GM19023 (cell line): ENCODE measurements at regions not wholly inside any gene's neighbourhood (a gene's known extent, or its start where the extent isn't known, plus 50 kb on each side); places are given as distances from the start of the nearest gene placed in this dataset.

ENCODE experiments used
- ATAC-seq: cut with Tn5 transposase; IDR thresholded peaks from one replicate; pipeline ENCODE4 v1.9.1; 2021; ENCODE audit warnings: mild to moderate bottlenecking, moderate library complexity; ENCODE audit not compliant: unreplicated experiment

DNA sequence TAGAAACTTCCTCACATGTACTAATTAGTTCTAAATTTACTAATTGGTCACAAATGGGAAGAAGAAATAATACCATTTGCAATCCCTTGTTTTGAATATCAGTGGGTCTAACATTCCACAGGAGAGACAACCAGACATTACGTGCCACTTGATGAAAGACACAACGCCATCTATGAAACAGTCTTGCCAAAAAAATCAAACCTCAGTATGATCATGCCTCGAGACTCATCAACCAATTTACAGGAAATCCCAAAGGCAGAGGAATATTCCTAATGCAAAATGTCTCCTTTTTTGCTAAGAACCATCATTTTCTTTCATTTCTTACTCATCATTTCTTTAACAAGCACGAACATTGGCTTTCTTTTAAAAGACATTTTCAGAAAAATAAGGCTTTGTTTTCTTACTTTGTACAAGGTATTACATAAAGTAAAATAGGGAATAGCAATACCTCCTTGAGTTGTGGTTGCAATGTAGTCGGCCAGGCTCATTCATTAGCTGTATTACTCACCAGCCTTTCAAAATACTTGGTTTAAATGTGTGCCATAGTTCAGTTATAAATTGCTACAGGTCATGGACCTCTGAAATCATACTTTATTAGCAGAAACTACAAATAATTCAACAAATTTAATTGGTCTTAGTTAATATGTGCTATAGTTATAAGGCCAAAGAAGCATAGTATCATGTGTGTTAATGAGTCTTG lies 436.2 kb upstream of the FLRT2 start:
- ATAC-seq: no peak

DNA sequence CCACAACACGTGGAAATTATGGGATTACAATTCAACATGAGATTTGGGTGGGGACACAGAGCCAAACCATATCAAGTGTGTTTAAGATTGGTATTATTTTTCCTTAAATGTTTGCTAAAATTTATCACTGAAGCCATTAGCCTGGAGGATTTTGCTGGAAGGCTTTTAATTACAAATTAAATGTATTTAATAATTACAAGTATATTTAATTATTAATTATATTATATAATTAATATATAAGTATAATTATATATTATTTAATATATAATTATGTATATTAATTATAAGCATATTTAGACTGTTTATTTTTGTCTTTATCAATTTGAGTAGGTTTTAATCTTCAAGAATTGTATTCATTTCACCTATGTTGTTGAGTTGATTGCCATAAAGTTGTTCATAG lies 427.4 kb upstream of the FLRT2 start:
- ATAC-seq: no peak

DNA sequence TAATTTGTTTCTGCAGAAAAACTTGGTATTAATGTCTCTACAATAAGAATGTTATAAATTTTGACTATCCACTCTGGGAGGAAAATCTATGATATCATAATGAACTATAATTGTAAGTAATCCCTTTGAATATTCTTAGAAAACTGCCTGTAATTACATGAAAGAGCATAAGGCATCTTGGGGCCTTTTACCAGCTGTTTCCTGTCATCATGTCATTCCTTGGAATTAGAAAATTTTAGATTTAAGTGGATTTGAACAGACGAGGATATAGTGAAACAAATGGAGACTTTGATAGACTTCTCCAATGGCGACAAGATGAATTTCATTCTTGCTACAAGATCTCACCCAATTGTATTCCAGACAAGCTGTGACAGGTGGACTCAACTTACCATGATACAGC lies 423.4 kb upstream of the FLRT2 start:
- no peak for ATAC-seq

DNA sequence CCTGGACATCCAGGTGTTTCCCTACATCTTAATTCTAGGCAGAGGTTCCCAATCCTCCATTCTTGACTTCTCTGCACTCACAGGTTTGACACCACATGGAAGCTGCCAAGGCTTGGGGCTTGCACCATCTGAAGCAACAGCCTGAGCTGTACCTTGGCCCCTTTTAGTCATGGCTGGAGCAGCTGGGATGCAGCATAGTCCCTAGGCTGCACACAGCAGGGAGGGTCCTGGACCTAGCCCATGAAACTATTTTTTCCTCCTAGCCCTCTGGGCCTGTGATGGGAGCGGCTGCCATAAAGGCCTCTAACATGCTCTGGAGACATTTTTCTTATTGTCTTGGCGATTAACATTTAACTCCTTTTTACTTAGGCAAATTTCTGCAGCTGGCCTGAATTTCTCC lies 417.2 kb upstream of the FLRT2 start:
- ATAC-seq: no peak

DNA sequence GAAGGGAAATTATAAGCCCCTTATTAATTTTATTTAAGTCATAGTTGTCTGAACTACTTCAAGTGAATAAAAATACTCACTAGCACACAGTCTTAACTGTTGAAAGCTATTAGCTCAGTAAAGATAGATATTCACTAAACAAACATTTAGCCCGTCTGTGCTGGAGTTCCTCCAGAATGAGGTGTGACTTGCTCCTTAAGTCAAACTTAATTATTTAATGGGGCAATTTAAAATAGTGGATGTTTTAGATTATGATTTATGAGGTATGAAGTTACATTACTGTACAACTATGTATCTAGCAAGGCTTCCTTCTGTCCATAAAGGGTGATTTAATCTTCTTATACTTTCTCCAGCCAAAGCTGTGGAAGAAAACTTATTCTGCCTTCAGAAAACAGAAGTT lies 414.0 kb upstream of the FLRT2 start:
- no peak for ATAC-seq

DNA sequence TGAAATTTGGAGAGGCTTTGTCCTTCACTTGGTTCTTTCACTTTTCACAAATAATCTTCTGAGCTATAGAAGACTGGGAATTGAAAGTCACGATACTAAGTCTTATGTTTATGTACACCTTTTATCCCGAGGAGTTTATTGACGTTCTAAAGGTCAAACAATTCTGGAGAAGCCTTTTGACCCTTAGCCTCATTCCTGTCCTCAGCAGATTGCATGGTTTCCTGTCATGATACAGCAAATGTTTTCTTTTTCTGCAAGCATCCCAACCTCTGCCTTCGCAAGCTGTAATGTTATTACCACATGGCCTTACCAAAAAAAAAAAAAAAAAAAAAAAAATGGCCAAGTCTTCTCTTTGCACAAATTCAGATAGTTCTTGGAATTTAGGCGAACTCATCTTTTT lies 411.7 kb upstream of the FLRT2 start:
- no peak for ATAC-seq

DNA sequence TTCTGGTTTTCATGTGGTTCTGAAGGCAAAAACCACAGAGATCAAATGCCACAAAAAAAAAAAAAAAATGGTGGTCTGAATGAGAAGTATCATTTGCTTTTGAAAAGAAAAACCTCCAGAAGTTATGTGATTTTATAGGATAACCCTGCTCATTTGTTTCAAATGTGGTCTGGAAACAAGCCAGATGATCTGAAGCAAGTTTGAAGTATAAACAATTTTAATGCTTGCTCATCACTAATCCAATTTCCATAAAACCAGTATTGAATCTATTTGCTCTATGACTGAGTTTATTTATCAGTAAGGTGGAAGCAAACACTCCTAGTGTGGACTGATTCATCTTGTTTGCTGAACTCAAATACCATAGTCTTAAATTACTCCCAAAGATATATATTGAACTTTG lies 407.3 kb upstream of the FLRT2 start:
- ATAC-seq: no peak

DNA sequence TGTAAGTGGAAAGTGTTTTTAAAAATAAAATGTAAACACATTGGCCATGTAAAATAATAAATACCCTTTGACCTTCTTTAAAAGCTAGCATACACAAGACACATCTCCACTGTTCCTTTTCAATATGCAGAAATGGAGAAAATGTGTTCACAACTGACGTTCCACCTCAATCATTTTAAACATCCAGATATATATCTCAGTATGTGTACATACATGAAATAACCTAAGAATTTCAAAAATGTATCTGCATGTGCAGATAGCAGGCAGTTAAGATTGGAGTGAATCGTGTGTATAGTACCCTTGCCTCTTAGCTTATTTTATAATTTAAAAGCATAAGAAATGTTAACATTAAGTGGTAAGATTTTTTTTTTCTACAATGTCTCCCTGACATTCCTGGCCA lies 406.2 kb upstream of the FLRT2 start:
- ATAC-seq: no peak

DNA sequence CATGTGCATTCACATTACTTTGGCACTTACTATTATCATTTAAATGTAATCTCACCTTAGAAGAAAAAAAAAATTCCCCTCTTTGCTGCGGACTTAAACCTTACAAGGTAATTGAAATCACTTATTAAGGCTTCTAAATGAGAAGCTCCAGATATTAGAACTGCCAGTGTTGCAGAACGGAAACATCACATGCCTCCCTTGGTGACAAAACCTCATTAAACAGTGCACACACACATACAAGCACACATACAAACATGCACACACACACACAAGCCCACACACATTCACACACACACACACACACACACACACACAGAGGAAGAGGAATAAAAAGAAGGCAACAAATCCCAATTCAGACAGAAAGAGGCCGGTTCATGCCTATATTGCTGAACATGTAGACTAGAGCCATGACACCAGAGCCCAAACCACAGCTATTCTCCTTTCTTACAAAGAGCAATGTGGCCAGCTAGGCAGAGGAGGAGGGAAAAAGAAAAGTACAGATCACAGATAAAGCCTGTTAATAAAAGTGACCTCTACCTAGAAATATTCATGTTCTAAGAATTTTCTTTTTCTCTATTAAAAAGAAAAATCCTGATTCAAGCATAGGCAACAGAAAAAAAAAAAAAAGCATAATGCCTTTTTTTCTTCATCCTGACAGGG lies 405.2 kb upstream of the FLRT2 start:
- no peak for ATAC-seq

DNA sequence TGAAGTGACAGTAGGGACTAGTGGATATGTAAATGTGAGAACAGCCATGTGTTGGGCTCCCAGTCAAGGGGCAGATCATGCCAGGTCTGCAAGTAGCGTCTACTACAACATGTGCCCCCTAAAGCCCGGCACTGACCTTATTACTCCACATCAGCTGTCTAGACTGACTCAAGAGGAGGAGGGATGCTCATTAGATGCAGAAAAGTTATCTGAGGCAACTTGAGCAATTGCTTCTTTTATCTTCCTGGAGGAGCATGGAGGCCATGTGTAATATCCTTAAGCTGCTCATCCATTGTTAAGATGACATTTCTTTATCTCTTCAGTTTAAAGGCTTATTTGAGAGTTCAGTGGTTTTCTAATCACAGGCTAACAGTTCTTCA lies 404.7 kb upstream of the FLRT2 start:
- ATAC-seq: no peak

DNA sequence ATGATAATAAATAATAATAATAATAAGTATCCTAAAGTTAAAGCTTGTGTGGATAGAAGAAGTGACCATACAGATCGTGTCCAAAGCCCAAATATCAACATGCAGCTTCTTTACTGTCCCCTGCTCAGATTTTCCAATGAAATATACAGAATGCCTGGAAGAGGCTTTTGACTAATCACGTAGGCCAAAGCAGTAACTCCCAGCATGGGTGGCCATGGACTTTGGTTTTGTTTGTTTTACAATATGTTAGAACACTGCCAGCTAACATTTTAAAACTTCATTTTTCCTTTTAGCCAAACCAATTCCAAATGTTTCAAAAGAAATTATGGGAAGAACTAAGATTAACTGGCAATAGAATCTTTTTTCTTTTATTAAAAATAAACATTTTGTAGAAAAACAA lies 400.0 kb upstream of the FLRT2 start:
- no peak for ATAC-seq

DNA sequence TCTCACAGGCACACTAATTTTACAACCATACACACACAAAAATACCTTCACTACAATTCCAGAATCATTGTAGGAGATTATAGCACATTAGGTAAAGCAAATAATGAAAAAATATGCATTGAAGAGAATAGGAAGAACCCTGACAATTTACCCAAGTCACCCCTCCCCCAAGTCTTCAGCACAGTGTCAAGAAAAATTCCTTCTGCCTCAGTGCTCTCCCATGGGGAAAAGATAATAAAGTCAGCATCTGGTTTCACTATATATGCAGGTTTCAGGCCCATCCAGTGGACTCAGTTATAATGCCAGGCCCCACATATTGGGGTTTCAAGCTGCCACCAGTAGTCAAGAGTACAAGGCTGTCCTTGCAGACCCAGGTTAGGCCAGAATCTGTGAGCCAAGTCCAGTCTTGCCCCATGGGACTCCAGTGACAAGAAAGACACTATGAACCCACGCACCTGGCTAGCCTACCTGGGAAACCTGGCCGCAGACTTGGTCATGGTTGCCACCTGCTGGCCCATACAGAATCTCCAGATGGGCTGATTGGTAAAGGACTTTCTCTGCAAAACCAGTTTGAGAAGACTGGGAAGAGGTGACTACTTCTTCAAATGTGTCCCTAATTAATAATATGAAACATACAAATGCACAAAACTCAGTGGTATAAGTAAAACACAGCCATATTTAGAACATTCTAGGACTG lies 398.6 kb upstream of the FLRT2 start:
- ATAC-seq: no peak

DNA sequence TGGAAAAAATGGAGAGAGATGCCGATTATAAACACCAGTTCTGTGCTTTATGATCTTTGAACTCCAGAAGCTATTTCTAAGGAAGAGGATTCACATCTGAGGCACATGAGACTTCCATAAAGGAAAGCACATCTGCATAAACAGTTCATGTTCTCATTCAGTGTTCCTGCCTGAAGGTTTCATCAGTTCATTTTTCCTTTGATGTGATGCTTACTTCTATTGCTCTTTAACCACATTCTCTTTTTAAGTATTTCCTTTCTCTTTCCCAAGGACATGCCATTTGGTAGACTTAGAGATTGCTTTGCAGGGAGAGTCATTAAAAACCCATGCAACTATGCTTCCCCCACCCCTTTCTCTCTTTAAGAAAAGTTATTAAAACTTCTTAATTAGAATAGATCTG lies 387.0 kb upstream of the FLRT2 start:
- ATAC-seq: no peak

DNA sequence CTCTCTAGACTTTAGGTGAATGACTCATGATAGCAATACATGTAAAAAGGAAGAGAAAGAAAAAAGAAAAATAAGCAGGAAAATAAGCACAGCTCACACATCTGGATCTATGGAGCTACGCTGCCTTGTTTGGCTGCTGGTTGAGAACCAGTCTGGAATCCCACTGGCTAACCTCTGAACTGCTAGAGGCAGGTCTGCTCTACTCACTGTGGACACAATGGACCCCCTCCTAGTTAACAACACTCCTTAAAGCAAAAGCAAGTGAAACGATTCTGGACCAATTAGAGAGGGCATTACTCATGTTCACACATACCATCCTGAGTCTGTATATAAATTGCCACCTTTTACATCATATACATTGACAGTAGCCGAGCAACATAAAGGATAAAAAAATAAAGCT lies 383.2 kb upstream of the FLRT2 start:
- ATAC-seq: no peak

DNA sequence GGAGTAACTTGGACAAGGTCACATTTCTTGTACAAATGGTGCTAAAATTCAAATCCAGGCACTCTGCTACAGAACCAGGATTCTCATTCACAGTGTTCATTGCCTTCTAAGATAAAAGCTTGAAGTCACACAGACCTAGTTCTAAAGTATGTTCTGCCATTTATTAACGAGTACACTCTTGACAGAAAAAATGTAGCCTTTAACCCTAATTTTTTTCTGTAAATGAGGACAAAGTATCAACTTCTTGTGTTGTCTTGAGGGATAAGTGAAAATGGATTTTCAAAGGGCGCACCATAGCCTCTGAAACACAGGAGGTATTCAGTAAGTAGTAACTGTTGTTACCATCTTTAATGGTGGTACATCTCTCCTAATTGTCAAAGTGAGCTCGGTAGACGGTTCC lies 379.8 kb upstream of the FLRT2 start:
- no peak for ATAC-seq

DNA sequence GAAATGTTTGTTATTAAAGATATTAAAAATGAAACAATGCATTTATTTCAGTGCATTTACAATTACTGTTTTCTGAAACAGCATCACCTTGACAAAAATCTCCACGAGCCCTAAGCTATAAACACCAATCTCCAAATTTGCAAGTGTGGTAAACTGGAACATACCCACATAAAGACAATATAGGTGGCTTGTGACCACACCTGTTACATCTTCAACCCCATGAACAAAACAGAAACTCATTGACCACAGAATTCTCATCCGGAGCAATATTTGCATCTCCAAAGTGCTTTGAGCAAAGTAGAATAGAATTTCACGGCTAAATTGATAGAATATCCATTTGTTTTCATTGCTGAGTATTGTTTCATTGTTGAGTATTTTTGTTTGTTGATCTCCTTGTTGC lies 375.2 kb upstream of the FLRT2 start:
- ATAC-seq: no peak

DNA sequence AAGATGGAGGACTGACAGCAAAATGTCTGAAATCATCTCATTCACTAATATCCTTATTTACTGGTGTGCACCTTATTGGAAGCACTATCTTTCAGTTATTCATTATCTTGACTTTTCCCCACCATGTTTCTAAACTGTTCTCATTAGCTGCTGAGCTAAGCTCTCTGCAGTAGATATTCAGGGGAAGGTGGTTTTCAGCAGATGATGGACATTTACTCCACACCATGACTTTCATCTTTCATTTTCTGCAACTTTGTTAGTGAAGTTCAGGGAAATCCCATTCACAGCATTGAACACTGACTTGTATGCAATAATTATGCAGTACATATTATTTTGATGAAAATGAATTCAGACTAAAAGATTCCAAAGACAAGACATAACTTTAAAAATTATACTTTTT lies 373.6 kb upstream of the FLRT2 start:
- no peak for ATAC-seq

DNA sequence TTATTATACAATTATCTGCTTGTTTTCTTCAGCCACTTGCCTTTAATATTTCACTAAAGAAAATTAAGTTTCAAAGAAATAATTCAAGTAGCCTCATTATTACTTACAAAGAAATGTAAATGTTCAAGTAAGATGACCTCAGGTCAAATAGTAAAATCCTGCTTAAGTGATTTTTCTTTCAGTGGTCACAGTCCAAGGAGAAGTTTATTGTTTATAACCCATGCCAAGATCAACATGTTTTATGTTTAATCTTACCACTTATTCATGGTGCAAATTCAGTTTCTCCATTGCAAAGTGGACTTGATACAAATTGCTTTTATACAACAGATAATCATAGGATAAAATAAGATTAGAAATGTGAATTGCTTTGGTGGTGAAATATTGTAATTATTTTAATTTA lies 370.2 kb upstream of the FLRT2 start:
- ATAC-seq: no peak

DNA sequence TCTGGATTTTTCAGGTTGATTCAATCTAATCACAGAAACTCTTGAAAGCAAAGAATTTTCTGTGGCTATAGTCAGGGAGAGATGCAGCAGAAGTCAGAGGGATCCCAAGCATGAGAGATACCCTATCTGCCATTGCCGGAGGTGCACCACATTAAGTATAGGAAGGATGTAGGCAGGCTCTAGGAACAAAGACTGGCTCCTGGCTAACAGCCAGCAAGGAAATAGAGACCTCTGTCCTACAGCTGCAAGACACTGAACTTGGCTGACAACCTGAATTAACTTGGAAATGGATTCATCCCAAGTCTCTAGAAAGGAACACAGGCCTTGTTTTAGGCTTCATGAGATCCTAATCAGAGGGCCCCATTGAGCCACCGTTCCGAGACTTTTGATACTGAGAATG lies 364.9 kb upstream of the FLRT2 start:
- ATAC-seq: no peak

DNA sequence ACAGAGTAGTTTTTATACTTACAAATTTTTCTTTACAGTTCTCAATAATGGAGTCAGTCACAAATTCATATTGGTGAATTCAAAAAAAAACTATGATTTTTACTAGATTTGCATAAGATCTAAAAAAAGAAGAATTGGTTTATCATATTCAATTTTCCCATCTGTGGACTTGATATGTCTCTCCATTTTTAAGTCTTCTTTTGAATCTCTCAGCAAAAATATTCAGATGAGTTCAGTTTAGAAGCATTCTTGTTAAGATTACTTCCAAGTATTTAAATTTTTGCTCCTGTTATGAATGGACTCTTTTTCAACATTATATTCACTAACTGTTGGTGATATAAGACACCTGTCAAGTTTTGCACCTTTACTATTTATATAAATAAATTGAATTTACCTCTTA lies 360.6 kb upstream of the FLRT2 start:
- no peak for ATAC-seq

DNA sequence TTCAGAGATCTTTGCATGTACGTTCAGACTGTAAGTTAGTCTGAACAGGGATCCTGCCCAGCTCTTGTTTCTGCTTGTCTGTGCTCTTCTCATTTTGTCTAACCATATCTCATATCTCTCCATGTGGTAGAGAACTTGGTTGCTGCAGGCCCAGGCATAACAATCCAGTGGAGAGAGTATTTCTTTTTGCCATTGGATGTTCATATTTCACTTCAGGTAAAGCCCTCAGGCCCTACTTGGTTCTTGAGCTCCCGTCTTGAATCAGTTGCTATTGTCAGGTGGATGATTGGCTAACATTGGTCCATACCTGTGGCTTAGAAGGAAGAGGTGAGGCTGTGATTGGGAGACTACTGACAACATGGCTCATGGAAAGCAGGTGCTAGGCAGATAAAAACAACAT lies 357.7 kb upstream of the FLRT2 start:
- ATAC-seq: no peak

DNA sequence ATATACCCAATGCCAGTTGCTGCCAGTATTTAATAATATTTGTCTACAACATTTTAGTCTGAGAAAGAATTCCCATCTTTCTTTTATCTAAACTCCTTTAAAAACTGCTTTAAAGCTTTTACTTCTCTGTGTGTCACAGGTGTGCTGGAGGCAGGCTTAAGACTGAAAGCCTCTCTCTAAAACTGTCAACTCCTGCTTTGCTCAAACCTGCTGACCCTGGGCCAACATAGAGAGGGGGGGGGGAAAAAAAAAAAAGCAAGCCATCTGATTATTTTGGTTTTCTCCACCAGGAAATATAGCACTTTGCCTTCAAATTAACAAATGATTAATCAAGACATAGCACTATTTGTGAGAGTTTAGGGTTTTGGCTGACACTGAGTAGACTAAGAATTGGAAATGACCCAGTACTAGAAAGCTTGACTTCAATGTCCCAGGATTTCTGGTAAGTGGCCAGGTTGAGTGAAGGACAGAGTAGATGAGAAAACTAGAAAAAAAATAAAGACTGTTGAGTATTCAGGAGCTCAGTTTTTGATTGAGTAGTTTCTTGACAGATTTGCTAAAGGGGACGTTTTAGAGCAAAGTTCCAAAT lies 357.0 kb upstream of the FLRT2 start:
- ATAC-seq: no peak
